GM18951 (cell line): ENCODE measurements at regions not wholly inside any gene's neighbourhood (a gene's known extent, or its start where the extent isn't known, plus 50 kb on each side); places are given as distances from the start of the nearest gene placed in this dataset.

ENCODE experiments used
- POLR2A ChIP-seq: IDR thresholded peaks from 4 replicates; pipeline ENCODE4 v1.6.1; 2011; ENCODE audit warnings: mild to moderate bottlenecking; ENCODE audit not compliant: insufficient read length, insufficient read depth; ENCODE audit errors: extremely low read depth
- in situ Hi-C: fragments of 300-500 bp; cut with MboI; formaldehyde crosslinking; loops from one replicate; pipeline ENCODE4 v1.12.0; 2022; ENCODE audit warnings: low sequenced_read_pairs, mixed read lengths, inconsistent platforms; ENCODE audit not compliant: unreplicated experiment

DNA sequence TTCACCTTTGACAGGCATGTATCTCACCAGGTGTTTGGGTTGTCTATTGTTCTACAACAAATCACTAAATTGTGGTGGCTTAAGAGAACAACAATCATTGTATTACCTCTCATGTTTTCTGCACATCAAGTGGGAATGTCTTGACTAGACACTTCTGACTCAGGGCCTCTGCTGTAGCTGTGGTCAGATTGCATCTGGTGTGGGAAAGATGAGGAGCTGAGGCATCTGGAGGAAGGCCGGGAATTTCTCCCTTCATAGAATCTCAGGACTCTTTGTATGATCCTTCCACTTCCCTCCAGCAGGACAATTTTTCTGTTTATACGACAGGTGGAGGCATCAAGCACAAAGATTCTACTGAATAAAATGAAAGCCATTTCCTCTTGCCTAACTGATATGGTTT is 511.8 kb upstream of the NBEA start:
- in situ Hi-C loops = no loop called here
- TF ChIP-seq POLR2A = no peak

DNA sequence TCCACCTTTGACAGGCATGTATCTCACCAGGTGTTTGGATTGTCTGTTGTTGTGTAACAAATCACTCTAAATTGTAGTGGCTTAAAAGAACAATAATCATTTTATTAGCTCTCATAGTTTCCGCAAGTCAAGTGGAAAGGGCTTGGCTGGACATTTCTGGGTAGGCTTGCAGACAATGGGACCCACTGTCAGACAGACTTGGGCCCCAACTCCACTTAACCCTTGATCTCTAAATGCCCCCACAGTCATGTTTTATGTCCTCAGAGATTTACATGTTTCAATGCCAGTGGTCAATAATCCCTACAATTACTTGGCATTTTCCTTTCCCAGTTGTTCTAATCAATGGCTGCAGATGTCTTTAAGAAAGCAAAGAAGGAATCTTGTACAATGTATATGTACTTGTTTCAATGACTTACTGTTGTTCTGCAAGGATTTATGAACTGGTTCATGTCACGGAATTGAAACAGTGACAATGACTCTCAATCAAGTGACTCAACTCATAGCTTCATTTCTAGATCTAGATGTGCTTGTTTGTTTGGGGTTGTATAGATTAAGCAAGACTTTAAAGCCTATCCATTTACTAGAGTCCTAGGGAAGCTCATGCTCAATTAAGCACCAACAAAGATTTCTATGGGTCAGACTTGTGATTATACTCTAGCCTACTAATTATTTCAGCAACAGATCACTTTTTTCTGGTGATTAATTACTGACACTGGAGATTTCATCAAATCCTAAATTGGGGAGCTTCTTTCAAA is 510.1 kb upstream of the NBEA start:
- TF ChIP-seq POLR2A = no peak
- in situ Hi-C loops = no loop called here

DNA sequence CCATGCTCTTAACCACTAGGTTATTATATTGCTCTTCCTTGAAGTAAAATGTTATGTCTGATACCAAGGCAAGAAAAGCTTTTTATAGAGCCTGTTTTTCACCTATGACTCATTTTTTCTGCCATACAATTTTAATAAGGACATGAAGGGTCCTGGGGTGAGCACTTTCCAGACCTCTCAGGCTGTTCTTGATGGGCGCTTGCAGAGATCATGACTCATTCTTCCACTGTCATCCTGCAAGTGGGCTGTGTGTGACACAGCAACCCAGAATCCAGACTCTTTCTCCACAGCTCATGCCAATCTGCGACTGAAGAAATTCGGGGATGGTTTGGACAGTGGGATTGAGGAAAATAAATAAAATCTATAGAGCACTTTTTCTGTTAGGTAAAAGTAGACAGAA is 506.7 kb upstream of the NBEA start:
- TF ChIP-seq POLR2A = no peak
- in situ Hi-C loops = no loop called here

DNA sequence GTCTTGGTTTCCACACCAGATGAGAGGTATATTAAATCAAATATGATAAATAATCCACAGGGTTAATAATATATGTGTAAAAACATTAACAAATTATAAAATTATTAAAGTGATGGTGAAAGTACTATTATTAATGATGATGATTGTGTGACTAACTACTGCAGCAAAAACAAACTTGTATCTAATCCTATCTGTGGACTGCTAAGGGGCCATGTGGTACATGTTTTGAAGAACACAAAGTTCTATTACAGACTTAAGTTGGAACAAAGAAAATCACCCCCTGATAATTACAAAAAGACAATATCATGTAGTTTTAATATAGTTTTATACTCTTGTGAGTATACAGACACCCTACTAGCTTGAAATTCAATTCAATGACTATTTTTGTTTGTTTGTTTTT is 504.2 kb upstream of the NBEA start:
- TF ChIP-seq POLR2A = no peak
- in situ Hi-C loops = no loop called here

DNA sequence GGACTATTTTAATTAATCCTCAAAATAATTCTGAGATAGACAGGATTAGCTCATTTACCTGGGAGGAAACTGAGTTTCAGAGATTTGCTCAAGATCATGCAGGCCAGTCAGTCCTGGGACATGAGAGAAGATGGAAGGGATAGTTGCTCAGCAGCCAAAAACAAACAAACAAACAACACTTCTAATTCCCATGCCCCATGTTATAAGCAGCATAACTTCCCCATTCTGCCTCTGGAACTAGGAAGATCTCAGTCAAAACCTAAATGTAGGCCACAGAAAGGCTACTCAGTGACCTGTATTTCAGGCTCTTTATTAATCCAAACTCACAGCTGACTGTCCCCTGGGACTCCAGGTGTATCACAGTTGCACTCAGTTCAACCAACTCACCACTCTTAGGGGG is 489.2 kb upstream of the NBEA start:
- no peak for TF ChIP-seq POLR2A
- in situ Hi-C loops = no loop called here

DNA sequence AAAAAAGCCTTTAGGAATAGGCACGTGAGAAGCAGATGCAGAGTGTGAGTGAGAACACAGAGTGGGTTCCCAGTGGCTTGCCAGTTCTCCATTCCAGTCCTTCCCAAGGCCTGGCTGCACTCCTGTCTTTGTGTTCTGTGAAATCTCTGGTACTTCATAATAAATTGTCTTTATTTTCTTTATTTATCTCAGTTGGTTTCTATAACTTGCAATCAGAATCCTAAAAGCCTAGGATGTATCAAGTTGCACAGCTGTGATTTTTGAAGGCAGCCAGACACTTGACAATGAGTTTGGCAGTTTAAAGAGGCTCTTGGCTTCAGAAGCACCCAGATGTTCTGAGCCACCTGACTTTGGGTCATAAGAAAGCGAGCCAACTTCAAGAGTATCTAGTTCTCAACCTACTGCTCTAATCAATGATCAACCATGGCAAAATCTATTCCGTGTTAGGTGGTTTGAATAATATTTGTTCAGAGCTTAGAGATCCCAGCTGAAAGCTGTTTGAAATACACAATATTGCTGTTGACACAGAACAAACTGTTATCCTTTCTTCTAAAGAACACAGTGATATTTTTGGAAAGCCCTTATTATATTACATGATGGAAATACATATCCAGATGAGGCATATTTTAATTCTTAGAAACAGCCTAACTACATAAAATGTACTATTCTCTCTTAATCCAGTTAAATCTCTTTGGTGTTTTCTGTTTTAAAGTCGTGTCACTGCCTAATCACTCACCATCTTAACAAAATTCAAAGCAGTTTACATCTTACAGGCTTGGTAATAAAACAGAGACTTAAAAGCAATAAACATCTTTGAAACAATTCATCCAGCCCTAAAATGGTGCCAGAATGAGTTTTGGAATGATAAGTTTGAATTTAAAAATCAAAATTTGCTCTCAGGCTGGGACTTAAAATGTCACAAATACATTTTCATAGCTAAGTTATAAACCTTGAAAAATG is 483.0 kb upstream of the NBEA start:
- TF ChIP-seq POLR2A = no peak
- in situ Hi-C loops = no loop called here

DNA sequence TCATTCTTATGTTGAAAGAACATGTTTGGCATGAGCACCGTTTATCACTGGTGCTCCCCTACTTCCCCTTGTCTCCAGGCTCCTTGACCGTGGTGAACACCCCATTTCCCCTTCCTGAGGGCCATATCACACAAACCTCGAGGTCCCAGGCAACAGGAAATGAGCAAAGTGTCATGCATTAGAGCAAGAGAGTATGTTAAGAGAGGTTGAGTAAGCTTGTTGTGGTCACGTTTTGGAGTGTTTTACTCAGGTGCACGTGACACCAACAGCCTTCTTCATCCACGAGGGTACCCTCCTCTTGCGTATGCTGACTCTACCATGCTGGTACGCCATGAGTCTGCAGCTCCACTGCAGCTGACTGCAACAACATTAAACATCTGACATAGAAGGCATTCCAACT is 482.2 kb upstream of the NBEA start:
- in situ Hi-C loops = no loop called here
- no peak for TF ChIP-seq POLR2A

DNA sequence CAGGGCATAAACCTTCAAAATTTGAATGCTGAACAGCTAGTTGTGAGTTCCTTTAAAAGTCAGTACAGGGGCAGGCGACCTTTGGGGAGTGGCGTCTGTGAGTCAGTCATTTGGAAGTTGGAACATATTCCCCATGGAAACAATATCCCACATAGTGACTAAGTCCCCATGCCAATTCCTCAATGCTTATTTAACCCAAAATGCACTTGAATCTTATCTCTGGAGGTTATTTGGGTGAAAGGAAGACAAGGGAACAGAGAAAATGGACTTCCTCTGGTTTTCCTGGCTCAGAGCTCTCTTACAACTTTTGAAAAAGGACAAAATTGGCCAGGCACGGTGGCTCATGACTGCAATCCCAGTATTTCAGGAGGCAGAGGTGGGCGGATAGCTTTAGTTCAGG is 479.2 kb upstream of the NBEA start:
- TF ChIP-seq POLR2A = no peak
- in situ Hi-C loops = no loop called here

DNA sequence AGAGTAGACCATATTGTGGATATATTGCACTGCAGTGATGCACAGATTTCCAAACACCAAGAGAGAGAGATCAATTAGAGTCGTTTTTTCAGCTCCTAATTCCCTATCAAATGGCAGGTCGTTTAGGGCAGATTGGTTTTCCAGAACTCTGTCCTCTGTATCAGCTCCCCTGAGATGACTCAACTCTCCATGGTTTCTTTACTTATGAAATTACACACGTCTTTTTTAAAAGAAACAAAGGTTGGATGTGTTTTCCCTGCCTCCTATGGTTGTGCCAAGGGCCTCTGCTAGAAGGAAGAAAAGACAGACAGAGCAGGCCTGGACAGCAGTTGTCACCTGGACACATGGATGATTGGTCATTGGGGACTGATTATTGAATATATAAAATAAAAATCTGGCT is 478.1 kb upstream of the NBEA start:
- no peak for TF ChIP-seq POLR2A
- in situ Hi-C loops = no loop called here

DNA sequence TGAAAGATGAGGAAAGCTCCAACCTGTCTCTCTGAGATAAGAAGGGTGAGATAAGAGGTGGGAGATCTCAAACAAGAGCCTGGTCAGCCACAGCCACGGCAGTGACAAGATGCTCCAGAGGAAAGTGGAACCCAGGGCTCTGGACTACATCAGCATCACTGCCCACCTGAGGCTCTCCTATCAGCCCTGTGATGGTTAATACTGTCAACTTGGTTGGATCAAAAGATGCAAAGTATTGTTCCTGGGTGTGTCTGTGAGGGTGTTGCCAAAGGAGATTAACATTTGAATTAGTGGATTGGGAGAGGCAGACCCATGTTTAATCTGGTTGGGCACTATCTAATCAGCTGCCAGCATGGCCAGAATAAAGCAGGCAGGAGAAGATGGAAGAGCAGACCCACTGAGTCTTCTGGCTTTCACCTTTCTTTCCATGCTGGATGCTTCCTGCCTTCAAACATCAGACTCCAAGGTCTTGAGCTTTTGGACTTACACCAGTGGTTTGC is 476.6 kb upstream of the NBEA start:
- no peak for TF ChIP-seq POLR2A
- in situ Hi-C loops = no loop called here

DNA sequence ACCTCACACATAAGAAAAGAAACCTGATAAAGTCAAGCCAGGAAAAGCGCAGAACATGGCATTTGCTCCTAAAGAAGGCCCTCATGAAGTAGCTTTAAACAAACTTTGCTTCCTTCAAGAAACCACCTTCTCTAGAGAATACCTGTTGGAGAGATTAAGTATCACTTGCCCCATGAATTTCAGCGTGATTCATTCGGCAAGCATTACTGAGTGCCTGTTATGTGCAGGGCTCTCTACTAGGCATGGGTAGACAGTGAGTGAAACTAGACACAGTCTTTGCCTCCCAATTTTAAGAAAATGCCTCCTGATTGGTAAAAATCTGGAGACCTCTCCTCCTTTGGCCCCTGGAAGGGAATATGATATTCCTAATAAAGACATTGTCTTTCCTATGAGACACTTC is 475.8 kb upstream of the NBEA start:
- in situ Hi-C loops = no loop called here
- no peak for TF ChIP-seq POLR2A

DNA sequence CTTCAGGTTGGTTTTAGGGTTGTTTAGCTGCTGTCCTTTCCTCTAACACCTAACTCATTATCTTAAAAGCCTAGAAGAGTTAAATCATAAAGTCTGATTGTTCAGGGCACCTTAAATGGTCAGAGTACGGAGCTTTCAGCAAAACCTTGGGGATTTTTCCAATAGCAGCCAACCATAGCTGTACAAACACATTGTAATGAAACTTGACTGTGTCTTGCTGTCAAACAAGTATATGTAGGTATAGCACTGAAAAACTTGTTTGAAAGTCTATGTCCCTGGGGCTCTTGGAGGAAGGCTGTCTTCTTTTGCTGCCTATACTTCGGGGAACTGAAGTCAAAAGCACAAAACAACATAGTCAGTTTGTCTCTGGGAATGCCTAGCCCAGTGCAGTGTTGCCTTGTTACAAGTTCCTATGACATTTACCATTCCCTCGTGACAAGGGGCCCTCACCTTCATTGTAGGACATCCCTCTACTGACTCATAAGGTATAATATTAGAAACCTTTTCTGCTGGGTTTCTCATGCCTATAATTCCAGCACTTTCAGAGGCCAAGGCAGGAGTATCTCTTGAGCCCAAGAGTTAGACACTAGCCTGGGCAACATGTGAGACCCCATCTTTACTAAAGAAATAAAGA is 474.5 kb upstream of the NBEA start:
- in situ Hi-C loops = no loop called here
- no peak for TF ChIP-seq POLR2A
